ENCODE measurements at regions not wholly inside any gene's neighbourhood (a gene's known extent, or its start where the extent isn't known, plus 50 kb on each side); places are given as distances from the start of the nearest gene placed in this dataset.

- no peak for TF ChIP-seq CTCF (IDR thresholded peaks at IDR 0.05)
Measured at GRCh38 chr2:62591491-62591890, 85.5 kb upstream of the TMEM17 start.

GRCh38 chr2:62589691-62590356 lies 83.8 kb upstream of the TMEM17 start:
- no peak for TF ChIP-seq CTCF (IDR thresholded peaks at IDR 0.05)
- ATAC-seq (ENCODE audit: low FRiP score), result no peak
- DNase-seq (ENCODE audit: low spot score), result no peak

More at GRCh38 chr2:62591491-62591890, 85.5 kb upstream of the TMEM17 start:
- DNase-seq (ENCODE audit: low spot score), result no peak
- no peak for ATAC-seq (ENCODE audit: low FRiP score)

- no peak for TF ChIP-seq CTCF (IDR thresholded peaks at IDR 0.05)
- DNase-seq (ENCODE audit: low spot score) (no peak), ATAC-seq (ENCODE audit: low FRiP score) (no peak)
Measured at GRCh38 chr2:62587592-62587991, 81.6 kb upstream of the TMEM17 start.

GRCh38 chr2:62586981-62587380 lies 81.0 kb upstream of the TMEM17 start:
- DNase-seq (ENCODE audit: low spot score), result no peak
- ATAC-seq (ENCODE audit: low FRiP score), result no peak
- TF ChIP-seq CTCF (IDR thresholded peaks at IDR 0.05), result no peak

- peak; percentile 26 for ATAC-seq (ENCODE audit: low FRiP score)
- no peak for TF ChIP-seq CTCF (IDR thresholded peaks at IDR 0.05)
- DNase-seq (ENCODE audit: low spot score), result no peak
Measured at GRCh38 chr2:62578803-62579640, 73.0 kb upstream of the TMEM17 start.

- ATAC-seq (ENCODE audit: low FRiP score) (peak; percentile 74), DNase-seq (ENCODE audit: low spot score) (no peak)
- TF ChIP-seq CTCF (IDR thresholded peaks at IDR 0.05), result no peak
Measured at GRCh38 chr2:62577994-62578781, 72.2 kb upstream of the TMEM17 start.

Measured in omental fat pad (tissue), 3 donors.